ENCODE measurements at regions not wholly inside any gene's neighbourhood (a gene's known extent, or its start where the extent isn't known, plus 50 kb on each side); places are given as distances from the start of the nearest gene placed in this dataset.

- in situ Hi-C loops (cut with HindIII; ENCODE audit: low pct_ligation_motif_present, low sequenced_read_pairs) = no loop called here
- DNase-seq = no peak
These were observed 757.3 kb downstream of the LTN1 start for GRCh38 chr21:28235169-28235895.

GRCh38 chr21:28234326-28234725 is 758.4 kb downstream of the LTN1 start:
- in situ Hi-C loops (cut with HindIII; ENCODE audit: low pct_ligation_motif_present, low sequenced_read_pairs) = no loop called here

More at GRCh38 chr21:28235169-28235895, 757.3 kb downstream of the LTN1 start:
- H3K27me3 ChIP-seq (replicated peaks) = no peaks in the 10 kb centered on the region
- H3K4me3 ChIP-seq (ENCODE audit: low read depth, low read length) = no peak overlapping the region
- H3K36me3 ChIP-seq (replicated peaks) = no peaks in the 10 kb centered on the region
- H3K27ac ChIP-seq = no peak overlapping the region
- TF ChIP-seq CTCF (IDR thresholded peaks at IDR 0.05; ENCODE audit: low read depth, low read length, missing control alignments) = peak; percentile 33

GRCh38 chr21:28233536-28234220 is 759.0 kb downstream of the LTN1 start:
- H3K36me3 ChIP-seq (replicated peaks) = no peaks in the 10 kb centered on the region
- H3K4me3 ChIP-seq (ENCODE audit: low read depth, low read length) = no peak overlapping the region
- no peak for DNase-seq
- in situ Hi-C loops (cut with HindIII; ENCODE audit: low pct_ligation_motif_present, low sequenced_read_pairs) = no loop called here
- no peak for TF ChIP-seq CTCF (IDR thresholded peaks at IDR 0.05; ENCODE audit: low read depth, low read length, missing control alignments)
- no peaks in the 10 kb centered on the region for H3K27me3 ChIP-seq (replicated peaks)
- no peak overlapping the region for H3K27ac ChIP-seq

More at GRCh38 chr21:28234326-28234725, 758.4 kb downstream of the LTN1 start:
- Histone ChIP-seq H3K36me3 (replicated peaks) (no peaks in the 10 kb centered on the region), H3K4me3 (ENCODE audit: low read depth, low read length) (no peak overlapping the region), H3K27ac (no peak overlapping the region), H3K27me3 (replicated peaks) (no peaks in the 10 kb centered on the region)
- DNase-seq = no peak
- no peak for TF ChIP-seq CTCF (IDR thresholded peaks at IDR 0.05; ENCODE audit: low read depth, low read length, missing control alignments)

GRCh38 chr21:28230559-28230958 is 762.1 kb downstream of the LTN1 start:
- no peaks in the 10 kb centered on the region for H3K27me3 ChIP-seq (replicated peaks)
- no peak for DNase-seq
- no peak overlapping the region for H3K4me3 ChIP-seq (ENCODE audit: low read depth, low read length)
- H3K36me3 ChIP-seq (replicated peaks) = no peaks in the 10 kb centered on the region
- H3K27ac ChIP-seq = peak overlapping the region; percentile 83
- in situ Hi-C loops (cut with HindIII; ENCODE audit: low pct_ligation_motif_present, low sequenced_read_pairs) = no loop called here
- no peak for TF ChIP-seq CTCF (IDR thresholded peaks at IDR 0.05; ENCODE audit: low read depth, low read length, missing control alignments)

GRCh38 chr21:28229814-28230213 is 762.9 kb downstream of the LTN1 start:
- Histone ChIP-seq H3K36me3 (replicated peaks) (no peaks in the 10 kb centered on the region), H3K27ac (peak overlapping the region; percentile 83), H3K27me3 (replicated peaks) (no peaks in the 10 kb centered on the region), H3K4me3 (ENCODE audit: low read depth, low read length) (no peak overlapping the region)
- TF ChIP-seq CTCF (IDR thresholded peaks at IDR 0.05; ENCODE audit: low read depth, low read length, missing control alignments) = no peak
- no peak for DNase-seq
- in situ Hi-C loops (cut with HindIII; ENCODE audit: low pct_ligation_motif_present, low sequenced_read_pairs) = no loop called here

Data from brain microvascular endothelial cell (primary cell).